ENCODE measurements at regions not wholly inside any gene's neighbourhood (a gene's known extent, or its start where the extent isn't known, plus 50 kb on each side); places are given as distances from the start of the nearest gene placed in this dataset.

- peaks cover 7% of the 10 kb centered on the region for H3K27me3 Mint-ChIP-seq (ENCODE audit: insufficient read depth, low read depth, poor library complexity)
- H3K4me3 Mint-ChIP-seq, result no peak overlapping the region
- H3K27me3 ChIP-seq (ENCODE audit: insufficient read depth), result no peaks in the 10 kb centered on the region
- TF ChIP-seq POLR2AphosphoS5 (IDR thresholded peaks at IDR 0.05; ENCODE audit: low read depth), result no peak
- TF ChIP-seq ETS1 (IDR thresholded peaks at IDR 0.05), result no peak
- no peak for TF ChIP-seq ZNF114 (CRISPR knock-in tag; IDR thresholded peaks at IDR 0.05)
- no peak for TF ChIP-seq EZH2 (IDR thresholded peaks at IDR 0.05; ENCODE audit: low read depth, unreplicated experiment)
- no peak for TF ChIP-seq CREB1 (CRISPR knock-in tag; IDR thresholded peaks at IDR 0.05; ENCODE audit: low read depth)
- no peak for TF ChIP-seq ZNF462 (CRISPR knock-in tag; IDR thresholded peaks at IDR 0.05)
- TF ChIP-seq EZH2phosphoT487 (IDR thresholded peaks at IDR 0.05; ENCODE audit: unreplicated experiment), result no peak
- no peak for TF ChIP-seq CTCF (conservative IDR thresholded peaks at IDR 0.05; ENCODE audit: low read depth in 2 of 2)
- no peak for TF ChIP-seq STAT1 (IDR thresholded peaks at IDR 0.05; ENCODE audit: unreplicated experiment)
- TF ChIP-seq REST (IDR thresholded peaks at IDR 0.05; ENCODE audit: unreplicated experiment), result no peak
- no peak for TF ChIP-seq ZNF331 (CRISPR knock-in tag; IDR thresholded peaks at IDR 0.05; ENCODE audit: low read depth)
- H2AFZ ChIP-seq, result no peak overlapping the region
- DNase-seq (ENCODE audit: low spot score) (no peak), ATAC-seq (no peak)
- no peaks in the 10 kb centered on the region for H3K36me3 ChIP-seq (ENCODE audit: insufficient read depth)
- H3K4me2 ChIP-seq, result no peak overlapping the region
- no peaks in the 10 kb centered on the region for H4K20me1 ChIP-seq (replicated peaks; ENCODE audit: insufficient read depth)
- H3F3A ChIP-seq (replicated peaks; ENCODE audit: low read depth), result no peaks in the 10 kb centered on the region
- H3K27ac Mint-ChIP-seq, result no peak overlapping the region
- H3K79me2 ChIP-seq (replicated peaks; ENCODE audit: insufficient read depth), result no peaks in the 10 kb centered on the region
- H3K36me3 Mint-ChIP-seq (ENCODE audit: low read depth), result no peaks in the 10 kb centered on the region
- no peak overlapping the region for H3K4me3 ChIP-seq
- no peak overlapping the region for H3K27ac ChIP-seq (ENCODE audit: low read depth)
- no peaks in the 10 kb centered on the region for H3K9me2 ChIP-seq (ENCODE audit: insufficient read depth)
- peaks cover 7% of the 10 kb centered on the region for H3K4me1 ChIP-seq (ENCODE audit: insufficient read depth)
- H3K9me3 Mint-ChIP-seq, result no peaks in the 10 kb centered on the region
- H3K4me1 Mint-ChIP-seq, result peaks cover 23% of the 10 kb centered on the region
Observed at GRCh38 chr6:3516092-3516491, 59.2 kb upstream of the SLC22A23 start.
